Fibroblast of lung (primary cell): ENCODE measurements at regions not wholly inside any gene's neighbourhood (a gene's known extent, or its start where the extent isn't known, plus 50 kb on each side); places are given as distances from the start of the nearest gene placed in this dataset.

Source experiments
- CTCF ChIP-seq, 2 donors: IDR thresholded peaks in 1 of 2; conservative IDR thresholded peaks in 1 of 2; 1 replicate in 1 of 2; 2 replicates in 1 of 2; pipeline ENCODE4 v1.5.1; 2011 to 2012; ENCODE audit warnings: low read length in 2 of 2, control low read depth in 1 of 2, inconsistent platforms in 1 of 2, low read depth in 1 of 2, mild to moderate bottlenecking in 1 of 2
- EZH2 ChIP-seq: IDR thresholded peaks from 2 replicates; pipeline ENCODE4 v1.5.1; 2012; ENCODE audit warnings: low read length, control low read depth, mild to moderate bottlenecking; ENCODE audit errors: missing control alignments

GRCh38 chr9:80873861-80874260, 815.5 kb downstream of the TLE1 start:
- TF ChIP-seq EZH2, result no peak
- TF ChIP-seq CTCF (conservative IDR thresholded peaks at IDR 0.05 in 1 of 2, IDR thresholded peaks at IDR 0.05 in 1 of 2; ENCODE audit: low read depth in 1 of 2, low read length in 2 of 2), result no peak
